EL (cell line): ENCODE measurements at regions not wholly inside any gene's neighbourhood (a gene's known extent, or its start where the extent isn't known, plus 50 kb on each side); places are given as distances from the start of the nearest gene placed in this dataset.

Experiments used
- DNase-seq: peaks from one replicate; pipeline ENCODE4 v3.0.0-alpha.2; 2016

- DNase-seq: no peak
Observed at GRCh38 chr2:52805901-52806410, 961.6 kb upstream of the CHAC2 start.

- no peak for DNase-seq
Observed at GRCh38 chr2:52794581-52794980, 973.0 kb upstream of the CHAC2 start.

DNA sequence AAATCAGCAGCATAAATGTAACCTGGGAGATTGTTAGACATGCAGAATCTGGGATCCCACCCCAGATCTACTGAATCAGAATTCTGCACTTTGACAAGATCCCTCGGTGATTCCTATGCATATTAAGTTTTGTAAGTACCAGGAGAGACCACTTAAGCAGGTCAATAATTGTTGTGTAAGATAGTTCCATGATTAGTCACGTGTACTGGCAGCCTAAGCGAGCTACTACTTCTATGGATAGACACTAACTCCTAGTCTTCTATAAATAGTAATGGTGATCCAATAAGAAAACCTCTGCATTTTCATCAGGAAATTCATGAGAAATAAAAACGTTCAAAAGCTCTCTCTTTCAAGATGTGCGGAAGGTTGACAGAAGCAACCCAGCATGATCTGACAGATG, 988.2 kb upstream of the CHAC2 start:
- no peak for DNase-seq

DNA sequence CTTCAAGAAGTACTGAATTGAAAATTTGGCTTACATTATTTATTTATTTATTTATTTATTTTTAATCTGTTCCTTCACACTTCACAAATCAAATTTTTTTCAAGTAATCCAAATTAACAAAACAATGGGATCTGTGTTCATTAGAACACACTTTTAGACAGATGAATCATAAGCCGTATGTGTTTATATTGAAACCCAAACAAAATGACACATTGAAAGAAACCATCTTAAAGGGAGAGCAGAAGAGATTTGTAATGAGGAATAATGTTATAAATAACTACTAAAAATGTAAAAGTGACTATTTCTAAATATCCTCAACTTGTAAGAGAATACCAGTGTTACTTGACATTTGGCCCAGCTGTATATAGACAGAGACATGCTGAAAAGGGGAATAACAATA, 991.0 kb upstream of the CHAC2 start:
- DNase-seq: no peak

DNA sequence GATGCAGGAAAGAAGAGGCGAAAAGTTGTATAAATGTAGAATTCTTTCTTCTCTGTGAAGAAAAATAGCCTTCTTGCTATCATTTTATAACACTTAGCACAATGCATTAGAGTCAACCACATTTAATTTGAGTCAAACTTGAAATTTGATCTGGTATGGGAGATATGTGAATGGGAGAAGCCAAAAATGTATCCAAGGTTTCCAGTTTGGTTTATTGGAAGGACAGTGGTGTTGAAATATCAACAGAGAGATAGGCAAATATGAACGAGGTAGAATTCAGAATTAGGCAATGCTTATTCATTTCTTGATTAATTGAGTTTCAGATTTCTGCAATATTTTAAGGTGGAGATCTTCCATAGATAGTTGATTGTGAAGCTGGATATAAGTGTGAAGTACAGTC, 991.9 kb upstream of the CHAC2 start:
- no peak for DNase-seq

- DNase-seq: no peak
Observed at GRCh38 chr2:52765735-52766134, 1001.9 kb upstream of the CHAC2 start.

DNA sequence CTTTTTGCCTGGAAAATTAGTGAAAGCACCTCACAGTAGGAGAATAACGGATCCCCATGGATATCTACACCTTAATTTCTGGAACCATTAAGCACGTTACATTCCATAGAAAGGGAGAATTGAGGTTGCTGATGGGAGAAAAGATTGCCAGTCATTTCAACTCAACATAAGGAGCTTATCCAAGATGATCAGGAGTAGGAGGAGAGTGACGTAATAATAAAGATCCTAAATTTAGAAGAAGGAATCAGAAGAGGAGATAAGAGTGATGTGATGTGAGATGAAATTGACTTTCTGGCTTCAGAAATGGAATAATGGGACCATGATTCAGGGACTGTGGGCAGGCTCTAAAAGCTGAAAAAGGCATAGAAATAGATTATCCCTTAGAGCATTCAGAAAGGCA, 1017.8 kb upstream of the CHAC2 start:
- DNase-seq: no peak

DNA sequence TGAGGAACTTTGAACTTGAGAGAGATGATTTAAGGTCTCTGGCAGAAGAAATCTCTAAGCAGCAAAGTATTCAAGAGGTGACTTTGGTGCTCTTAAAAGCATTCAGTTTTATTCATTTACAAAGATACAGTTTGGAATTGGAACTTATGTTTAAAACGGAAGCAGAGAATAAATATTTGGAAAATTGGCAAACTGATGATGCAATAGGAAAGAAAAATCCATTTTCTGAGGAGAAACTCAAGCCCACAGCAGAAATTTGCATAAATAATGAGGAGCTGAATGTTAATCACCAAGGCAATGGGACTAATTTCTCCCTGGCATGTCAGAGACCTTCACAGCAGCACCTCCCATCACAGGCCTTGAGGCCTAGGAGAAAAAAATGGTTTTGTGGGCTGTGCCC, 1022.5 kb upstream of the CHAC2 start:
- DNase-seq: no peak

DNA sequence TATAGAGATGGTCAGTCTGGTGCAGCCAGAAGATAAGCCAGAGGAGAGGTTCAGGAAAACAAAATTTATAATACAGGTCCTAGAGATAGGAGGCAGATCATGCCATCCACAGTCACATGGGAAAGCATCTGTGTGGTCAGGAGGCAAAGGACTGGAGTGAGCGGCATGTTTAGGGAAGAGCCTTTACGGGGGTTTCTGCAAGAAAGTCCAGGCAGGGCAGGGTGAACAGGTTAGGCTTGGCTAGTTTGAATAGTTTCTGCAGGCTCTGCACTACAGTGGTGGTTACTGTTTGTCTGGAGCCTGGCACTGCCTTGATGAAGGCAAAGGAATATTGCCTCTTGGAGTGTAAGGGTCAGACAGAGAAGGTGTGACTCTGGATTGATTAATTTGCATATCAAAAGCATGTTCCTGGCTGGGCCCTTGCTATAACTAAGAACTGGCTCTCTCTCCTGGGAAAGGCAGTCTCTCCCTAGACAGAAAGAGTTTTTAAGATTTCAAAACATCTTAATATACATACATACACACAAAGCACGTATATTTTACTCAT, 1034.7 kb upstream of the CHAC2 start:
- no peak for DNase-seq

DNA sequence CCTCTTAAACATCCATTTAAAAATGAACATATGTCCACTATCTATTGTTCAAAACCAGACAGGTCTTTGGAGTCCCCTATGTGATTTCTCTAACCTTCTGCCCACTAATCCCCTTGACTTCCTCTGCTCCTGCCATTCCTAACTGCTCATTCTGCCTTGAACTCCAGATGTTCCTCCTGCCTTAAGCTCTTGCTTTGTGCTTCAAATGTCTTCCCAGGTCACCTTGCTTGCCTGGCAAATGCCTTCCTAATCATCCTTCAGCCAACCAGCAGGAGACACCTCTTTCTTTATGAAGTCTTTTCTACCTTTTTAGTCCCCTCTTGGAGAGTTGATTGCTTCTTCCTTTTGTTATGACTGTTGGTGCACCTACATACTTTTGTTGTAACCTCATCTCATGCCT, 1043.0 kb upstream of the CHAC2 start:
- DNase-seq: no peak

- DNase-seq: no peak
Observed at GRCh38 chr2:52717836-52718235, 1049.8 kb upstream of the CHAC2 start.

- no peak for DNase-seq
Observed at GRCh38 chr2:52710810-52711618, 1056.6 kb upstream of the CHAC2 start.

- DNase-seq: no peak
Observed at GRCh38 chr2:52704251-52704650, 1063.4 kb upstream of the CHAC2 start.

GRCh38 chr2:52703004-52703403, 1064.6 kb upstream of the CHAC2 start:
- DNase-seq: no peak

DNA sequence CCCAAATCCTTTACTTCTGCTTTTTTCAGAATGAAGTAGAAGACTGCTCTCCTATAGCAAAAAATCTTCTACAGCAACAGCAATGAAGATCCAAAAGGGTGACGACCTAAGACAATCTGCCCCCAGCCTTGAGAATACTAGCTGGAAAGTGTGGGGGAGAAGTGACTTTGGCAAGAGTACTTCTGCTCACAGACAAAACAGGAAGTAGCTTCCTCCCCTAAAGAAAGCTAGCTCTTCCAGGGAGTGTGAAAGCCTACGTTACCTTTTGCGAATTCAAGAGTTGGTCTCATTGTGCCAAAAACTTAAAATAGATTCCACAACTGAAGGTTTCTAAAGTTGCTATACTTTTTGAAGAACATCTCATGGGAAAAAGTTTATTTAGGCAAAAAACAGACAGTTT, 1069.2 kb upstream of the CHAC2 start:
- DNase-seq: no peak

DNA sequence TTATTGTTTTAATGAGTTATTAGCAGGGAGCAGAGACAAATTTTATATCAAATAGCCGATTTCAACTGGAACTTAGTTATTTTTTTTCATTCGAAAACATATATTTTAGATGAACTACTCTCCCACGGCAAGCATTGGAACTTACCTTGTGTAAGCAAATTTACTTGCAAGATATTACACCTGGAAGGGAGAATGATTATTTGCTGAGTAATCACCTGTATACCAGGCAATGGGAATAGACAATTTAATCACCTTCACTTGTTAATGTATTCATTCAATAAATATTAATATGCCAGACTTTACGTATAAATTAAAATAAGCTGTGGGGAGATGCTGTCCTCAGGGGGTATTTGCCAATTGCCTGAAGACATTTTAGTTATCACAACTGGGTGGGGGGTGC, 1069.9 kb upstream of the CHAC2 start:
- no peak for DNase-seq

DNA sequence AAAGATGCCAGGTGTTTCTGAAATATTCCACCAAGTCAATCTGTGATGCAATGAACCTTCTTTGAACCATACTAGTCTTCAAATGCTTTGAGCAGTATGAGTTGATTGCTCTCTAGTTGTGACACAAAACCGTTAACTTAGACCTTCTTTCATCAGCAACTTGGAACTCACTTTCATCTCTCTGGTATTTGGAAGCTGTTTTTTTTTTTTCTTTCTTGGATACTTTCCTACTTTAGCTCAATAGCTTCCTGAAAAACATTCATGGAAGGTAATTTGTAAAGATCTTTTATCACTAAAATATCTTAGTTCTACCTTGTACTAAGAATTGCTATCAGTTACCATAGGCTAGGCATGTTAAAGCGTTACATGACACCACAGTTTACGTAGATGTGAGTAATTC, 1071.9 kb upstream of the CHAC2 start:
- DNase-seq: no peak

GRCh38 chr2:52686935-52687334, 1080.7 kb upstream of the CHAC2 start:
- no peak for DNase-seq

GRCh38 chr2:52676056-52676455, 1091.5 kb upstream of the CHAC2 start:
- no peak for DNase-seq

GRCh38 chr2:52668724-52669123, 1098.9 kb upstream of the CHAC2 start:
- no peak for DNase-seq

- DNase-seq: no peak
Observed at GRCh38 chr2:52659546-52659945, 1108.1 kb upstream of the CHAC2 start.

- no peak for DNase-seq
Observed at GRCh38 chr2:52658598-52658997, 1109.0 kb upstream of the CHAC2 start.

GRCh38 chr2:52639692-52640091, 1127.9 kb upstream of the CHAC2 start:
- DNase-seq: no peak

DNA sequence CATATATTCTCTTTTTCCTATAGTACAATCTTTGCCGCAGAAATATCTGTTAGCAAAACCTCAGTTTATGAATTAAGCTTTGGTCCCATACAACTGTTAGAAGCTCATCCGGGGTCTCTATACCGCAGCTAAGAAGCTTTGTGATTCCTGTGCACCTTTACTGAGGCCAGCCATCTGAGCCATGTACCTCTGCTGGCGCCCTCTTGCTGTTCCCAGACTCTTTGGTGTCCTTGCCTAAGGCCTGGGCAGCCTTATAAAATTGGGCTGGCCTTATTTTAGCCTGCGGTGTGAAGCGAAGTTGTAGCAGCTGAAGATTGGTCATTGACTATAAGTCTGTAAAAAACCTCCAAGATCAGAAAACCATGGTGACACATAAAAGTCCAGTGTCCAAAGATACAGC, 1135.1 kb upstream of the CHAC2 start:
- no peak for DNase-seq

DNA sequence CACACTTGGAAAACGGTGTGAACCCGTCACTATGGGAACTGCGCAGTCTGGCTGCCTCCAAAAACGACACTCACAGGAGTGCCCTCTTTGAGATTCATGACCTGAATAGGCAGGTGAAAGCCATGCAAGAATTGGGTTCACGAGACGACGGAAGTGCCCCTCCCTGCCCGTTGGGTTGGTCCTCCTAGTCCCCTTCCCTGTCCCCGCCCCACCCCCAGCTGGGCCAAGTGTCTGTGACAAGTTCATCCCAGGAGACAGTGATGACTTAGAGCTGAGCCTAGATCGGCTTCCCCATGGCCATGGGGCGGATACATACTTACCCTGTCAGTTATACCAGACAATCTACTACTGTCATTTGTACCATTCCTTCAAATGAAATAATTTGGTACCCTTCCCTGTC, 1137.7 kb upstream of the CHAC2 start:
- no peak for DNase-seq
